ENCODE measurements at regions not wholly inside any gene's neighbourhood (a gene's known extent, or its start where the extent isn't known, plus 50 kb on each side); places are given as distances from the start of the nearest gene placed in this dataset.
"Not testable (repeated sequence)": the region's sequence is repeated elsewhere in the genome, so short reads cannot be mapped to it uniquely, and the experiment has no call there.

DNA sequence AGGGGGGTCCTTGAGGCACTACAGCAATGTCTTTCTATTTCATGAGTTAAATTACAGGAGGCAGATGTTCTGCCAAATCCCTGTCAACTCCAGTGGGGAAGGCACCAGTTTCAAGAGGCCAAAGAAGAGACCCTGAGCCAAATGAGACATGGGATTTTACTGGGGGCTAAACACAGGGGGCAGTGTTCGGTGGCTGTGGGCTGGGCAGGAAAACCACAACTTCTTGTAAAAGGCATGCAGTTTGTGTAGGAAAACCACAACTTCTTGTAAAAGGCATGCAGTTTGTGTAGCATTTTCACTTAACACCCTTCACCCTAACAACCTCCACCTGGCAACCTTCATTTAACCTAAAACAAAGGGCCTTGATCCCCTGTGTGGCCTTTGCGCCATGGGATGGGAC, 61.0 kb downstream of the POLR2M start:
- DNase-seq (ENCODE audit: low spot score) = no peak

DNA sequence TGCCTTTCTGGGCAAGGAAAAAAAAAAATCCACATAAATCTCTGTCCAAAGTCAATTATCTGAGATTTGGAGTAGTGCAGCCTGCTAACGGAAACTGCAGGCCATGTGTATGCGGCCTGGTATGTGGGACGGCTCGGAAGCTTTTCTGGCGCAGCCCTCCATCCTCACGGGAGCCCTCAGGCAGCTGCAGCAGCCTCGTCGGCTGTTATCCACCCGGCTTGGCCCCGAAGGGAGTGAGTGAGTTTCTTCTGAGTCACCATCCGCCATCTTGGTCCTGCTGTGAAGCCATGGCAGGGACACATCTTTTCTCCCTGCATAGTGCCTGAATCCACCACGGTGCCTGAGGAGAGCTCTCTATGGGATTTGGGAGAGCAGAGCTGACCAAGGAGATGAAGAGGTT, 62.8 kb downstream of the POLR2M start:
- DNase-seq (ENCODE audit: low spot score) = no peak

DNA sequence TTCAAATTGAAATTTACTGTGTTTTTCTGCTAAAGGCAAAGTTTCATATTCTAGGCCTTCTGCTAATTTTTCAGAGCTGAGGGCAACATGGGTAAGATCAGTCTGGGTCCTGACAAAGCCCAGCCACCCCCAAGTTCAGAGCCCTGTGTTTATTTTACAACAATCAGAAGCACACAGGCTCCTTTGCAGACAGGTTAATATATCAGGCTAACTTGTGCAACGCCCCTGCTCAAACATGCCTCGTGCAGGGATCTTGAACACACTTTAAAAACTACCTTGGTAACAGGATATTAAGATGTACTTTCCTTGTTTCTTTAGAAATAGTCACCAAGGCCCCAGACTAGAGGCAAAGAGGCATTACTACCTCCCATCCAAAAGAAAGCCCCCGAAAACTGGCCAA, 64.0 kb downstream of the POLR2M start:
- DNase-seq (ENCODE audit: low spot score) = no peak

DNA sequence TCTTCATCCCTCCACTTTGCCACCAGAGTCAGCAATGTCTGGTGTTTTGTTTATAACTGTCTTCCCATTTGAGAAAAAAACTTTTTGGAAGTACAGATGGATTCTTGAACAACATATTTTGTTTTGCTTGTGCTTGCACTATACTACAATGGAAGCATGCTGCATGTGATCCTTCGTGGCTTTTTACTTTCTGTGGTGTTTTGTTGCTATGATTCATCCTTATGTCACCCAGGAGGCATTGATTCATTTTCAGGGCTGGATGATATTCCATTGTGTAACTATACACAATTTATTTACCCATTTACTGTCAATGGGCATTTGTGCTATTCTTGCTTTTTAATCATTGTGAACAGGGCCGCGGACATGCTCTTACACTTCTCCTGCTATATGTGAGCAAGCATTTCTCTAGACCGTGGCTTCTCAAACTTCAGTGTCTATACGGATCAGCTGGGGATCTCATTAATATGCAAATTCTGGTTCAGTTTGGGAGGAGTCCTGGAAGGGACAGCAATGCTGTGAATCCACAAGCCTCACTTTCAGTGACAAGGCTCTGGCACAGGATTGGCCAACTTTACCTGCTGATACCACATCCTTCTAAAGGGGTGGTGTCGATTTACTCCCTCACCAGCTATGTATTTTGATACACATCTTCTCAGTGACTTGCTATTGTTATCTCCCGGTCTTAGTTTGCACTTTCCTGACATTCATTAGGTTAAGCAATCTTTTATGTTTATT, 65.9 kb downstream of the POLR2M start:
- no peak for DNase-seq (ENCODE audit: low spot score)

DNA sequence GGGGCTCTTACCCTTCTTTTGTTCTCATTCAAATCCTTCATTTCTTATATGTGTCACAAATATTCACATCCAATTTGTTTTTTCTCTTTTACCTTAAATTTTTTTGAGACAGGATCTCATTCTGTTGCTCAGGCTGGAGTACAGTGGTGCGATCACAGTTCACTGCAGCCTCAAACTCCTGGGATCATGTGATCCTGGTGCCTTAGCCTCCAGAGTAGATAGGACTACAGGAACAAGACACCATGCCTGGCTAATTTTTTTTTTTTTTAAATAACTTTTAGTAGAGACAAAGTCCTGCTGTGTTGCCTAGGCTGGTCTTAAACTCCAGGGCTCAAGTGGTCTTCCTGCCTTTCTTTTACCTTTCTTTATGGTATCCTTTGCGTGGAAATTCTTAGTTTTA, 66.5 kb downstream of the POLR2M start:
- no peak for DNase-seq (ENCODE audit: low spot score)

DNA sequence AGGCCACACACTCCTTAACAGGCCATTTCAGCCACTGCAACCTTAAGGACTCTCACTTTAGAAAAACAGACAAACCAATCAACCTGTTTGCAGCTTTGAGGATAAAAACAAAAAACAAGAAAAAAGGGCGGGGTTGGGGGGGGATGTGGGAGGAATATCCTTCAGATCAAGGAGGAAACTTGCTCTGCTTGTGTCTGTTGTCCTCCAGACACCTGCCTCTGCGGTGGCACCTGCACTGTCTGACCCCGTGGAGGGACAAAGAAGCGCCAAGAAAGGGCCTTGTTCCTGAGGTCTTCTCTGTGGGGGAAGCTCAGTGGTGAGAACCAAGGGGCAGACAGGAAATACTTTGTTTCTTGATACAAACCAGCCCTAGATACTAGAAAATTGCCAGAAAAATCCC, 70.5 kb downstream of the POLR2M start:
- DNase-seq (ENCODE audit: low spot score) = no peak

DNA sequence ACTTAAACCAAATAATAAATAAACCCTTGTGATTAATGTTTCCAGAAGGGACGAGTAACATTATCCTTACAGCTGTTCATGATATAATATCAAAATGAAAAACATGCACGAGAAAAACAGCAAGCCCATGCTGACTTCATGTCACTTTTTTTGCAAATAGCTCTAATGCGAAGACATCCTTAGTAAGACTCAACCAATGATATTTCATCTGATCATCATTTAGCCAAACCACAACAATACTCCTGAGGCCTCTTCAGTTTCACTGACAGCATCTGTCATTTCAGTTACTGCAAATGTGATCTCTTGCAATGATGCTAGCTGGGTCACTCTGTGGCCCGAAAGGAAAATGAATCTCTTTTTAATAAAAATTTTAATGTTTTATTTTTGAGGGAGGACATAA, 74.0 kb downstream of the POLR2M start:
- no peak for DNase-seq (ENCODE audit: low spot score)

DNA sequence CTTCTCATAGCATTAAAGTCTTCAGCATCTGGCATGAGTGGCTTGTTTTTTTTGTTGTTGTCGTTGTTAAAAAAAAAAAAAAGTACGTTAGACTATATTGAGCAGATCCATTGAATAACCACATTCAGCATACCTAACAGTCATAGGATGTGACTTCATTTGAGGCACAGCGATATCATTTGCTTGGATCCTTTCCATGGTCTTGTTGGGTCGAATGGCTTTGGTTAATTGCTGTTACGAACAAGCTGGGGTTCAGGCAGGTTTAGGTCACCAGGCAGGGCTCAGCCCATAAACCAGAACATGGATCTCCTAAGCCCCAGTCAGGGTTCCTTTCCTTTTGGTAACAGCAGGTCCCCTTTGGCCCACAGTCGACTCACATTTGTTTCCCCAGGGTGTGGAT, 76.2 kb downstream of the POLR2M start:
- no peak for DNase-seq (ENCODE audit: low spot score)

DNA sequence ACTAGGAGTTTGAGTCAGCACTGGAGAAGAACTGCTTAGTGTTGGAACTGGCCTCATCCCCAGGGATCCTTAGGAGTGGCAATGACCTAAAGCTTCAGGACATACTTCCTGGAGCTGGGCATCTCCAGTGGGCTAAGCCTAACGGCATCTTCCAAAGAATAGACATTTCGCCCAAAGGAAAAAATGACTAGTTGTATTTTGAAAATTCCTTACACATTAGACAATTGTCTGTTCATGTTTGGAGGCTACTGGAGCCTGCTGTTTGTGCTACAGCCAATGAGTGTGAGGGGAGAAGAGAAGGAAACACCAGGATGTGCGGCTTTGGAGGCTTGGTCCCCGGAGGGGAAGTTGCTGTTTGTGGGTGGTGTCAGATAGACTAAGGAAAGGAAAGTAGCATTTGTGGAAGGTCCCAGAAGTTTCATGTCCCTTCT, 77.6 kb downstream of the POLR2M start:
- DNase-seq (ENCODE audit: low spot score) = peak; percentile 17

DNA sequence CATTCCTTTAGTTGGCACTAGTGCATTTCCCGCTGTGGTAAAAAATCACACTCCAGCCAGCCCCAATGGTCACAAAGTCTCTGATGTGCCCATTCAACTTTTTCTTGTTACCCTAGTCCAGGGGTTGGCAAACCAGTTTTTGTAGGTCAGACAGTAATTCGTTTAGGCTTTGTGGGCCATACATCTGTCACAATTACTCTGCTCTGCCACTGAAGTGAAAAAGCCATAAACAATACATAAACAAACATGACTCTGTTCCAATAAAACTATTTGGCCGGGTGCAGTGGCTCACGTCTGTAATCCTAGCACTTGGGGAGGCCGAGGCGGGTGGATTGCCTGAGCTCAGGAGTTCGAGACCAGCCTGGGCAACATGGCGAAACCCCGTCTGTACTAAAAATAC, 78.5 kb downstream of the POLR2M start:
- DNase-seq (ENCODE audit: low spot score) = no peak

DNA sequence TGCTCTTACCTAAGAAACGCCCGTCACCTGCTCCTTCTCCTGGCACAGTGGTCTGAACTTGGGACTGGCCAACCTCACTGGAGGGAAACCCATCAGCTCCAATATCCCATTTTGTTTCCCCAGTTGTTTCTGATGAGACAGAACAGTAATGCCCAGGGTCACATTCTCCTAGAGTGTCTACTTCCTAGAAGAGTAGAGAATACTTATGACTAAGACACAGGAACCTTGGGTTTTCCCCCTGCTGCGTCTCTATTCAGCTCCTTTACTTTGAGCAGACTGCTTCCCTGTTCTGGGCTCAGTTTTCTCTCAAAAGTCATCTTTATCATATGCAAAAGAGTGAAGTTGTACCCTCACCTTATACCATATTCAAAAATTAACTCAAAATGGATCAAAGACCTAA, 79.4 kb downstream of the POLR2M start:
- DNase-seq (ENCODE audit: low spot score) = no peak

DNA sequence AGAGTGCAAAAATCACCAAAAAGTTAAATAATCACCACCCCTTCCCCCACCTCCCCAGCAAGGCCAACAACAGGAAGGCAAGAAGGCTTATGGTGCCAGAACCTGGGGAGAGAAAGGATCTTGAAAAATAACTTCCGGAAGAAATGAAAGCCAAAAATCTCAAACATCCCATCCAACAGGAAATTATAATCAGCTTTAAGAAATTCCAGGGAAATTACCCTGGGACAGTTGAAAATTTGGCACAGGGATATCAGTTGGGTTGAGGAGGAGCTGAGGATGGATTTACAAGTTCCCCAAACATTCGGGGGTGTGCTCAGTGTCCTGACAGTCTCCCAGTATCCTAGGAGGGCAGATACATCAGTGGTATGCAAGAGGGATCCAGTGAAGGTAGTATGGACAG, 82.7 kb downstream of the POLR2M start:
- DNase-seq (ENCODE audit: low spot score) = no peak

DNA sequence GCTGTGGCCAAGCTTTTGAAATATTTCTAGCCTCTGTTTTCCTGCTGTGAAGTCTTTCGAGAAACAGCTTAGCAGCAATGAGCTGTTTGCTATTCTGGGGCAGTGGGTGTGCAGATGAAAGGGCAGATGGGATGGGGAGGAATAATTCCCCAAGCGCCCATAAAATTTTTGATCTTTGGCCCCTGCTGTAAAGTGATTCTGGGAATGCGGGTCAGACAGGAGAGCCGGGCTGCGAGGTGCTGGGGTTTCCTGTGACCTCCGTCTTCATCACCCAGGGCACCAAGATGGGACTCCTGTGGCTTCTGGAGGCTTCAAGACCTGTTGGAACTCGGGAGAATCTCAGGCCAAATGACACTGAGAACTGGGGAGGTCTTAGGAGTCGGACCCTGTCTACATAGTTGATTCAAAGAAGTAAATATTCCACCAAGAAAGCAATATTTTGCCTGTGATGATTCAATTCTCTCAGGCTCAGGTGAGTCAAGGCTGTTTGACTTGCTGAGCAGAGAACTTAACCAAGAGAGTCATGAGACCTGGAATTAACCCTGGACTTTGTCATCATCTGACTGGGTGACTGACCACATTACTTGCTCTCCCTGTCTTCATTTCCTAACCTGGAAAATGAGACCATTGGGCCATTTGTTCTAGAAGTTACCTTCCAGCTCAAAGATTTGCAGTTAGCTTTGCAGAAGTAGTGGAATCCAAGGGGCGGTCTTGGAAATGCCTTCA, 86.4 kb downstream of the POLR2M start:
- no peak for DNase-seq (ENCODE audit: low spot score)

DNA sequence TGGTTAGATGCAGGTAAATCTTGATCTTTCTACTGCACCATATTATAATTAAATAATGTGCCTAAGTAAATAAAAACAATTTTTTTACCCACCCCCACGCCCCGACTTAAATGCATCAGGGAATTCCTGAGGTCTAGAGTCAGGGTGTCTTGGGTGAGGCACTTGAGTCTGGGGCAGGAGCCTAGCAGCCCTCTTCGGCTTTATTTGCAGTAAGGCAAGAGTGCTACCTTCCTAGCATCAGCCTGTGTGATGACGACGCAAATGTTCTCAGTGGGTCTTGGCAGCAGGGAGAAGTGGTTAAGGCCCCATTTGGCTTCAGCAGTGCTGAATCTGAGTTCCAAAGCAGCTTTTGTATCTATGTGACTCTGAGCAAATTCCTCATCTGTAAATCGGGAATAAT, 88.7 kb downstream of the POLR2M start:
- DNase-seq (ENCODE audit: low spot score) = no peak

DNA sequence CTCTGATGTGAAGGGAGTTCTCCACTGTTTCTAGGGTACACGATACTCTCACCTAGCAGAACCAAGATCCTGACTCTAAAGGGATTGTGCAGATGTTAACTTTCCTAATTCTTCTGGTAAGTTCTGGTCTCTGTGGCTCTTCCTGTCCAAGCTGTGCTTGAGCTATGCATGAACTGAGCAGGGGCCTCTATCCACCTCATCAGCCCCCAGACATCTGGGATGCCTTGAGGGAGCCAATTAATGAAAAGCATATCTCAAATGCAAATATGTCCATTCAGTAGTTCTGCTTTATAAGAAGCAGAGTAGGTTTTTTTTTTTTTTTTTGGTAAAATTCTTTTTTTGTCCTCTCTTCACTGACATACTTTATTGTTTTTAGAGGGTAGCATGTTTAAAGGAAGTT, 89.6 kb downstream of the POLR2M start:
- DNase-seq (ENCODE audit: low spot score) = no peak

DNA sequence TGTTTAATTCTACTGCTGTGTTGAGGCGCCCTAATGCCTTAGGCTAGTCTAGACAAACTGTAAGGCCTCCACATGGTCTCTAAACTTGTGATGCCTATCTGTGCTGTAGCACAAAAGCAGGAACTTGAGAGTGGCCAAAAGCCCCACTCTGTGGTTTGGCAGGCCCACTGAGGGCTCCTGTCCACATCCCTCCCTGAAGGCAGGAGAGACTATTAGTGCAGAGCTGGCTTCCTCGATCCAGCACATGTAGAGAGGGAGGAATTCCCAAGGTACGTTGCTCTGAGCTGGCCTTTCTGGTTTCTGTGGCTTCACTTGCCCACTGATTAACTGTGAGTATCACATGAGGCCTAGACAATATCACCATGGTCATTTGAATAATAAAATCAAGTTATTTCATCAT, 90.6 kb downstream of the POLR2M start:
- DNase-seq (ENCODE audit: low spot score) = no peak

DNA sequence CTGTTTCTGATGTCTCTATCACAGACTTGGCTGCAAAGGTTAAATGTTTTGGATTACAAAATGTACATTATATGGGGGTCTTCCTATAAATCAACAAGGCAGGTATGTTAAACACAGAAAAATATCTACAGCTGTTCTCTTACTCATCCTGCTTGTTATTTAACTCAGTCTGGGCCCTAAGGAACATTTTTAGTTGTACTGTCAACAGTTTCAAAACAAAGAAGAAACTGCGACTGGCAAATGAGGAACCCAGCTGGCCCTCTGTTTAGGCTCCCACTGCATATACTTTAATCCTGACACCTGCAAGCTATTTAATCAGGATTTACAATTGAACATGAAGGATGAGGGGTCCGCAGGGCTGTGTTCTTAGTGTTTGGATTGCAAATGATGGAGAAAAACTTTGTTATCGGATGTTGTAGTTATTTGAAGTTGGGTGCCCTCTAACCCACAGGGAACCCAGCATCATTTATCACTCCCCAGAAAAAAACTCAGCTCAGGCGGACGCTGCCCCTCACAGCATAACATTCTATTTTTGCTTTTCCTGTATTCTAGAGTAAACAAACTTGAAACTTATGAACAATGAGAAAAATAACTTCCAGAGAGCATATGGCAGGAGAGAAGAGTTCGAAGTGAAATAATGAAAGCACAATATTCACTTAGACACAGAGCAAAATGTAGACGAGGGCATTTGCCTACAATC, 91.2 kb downstream of the POLR2M start:
- DNase-seq (ENCODE audit: low spot score) = no peak

DNA sequence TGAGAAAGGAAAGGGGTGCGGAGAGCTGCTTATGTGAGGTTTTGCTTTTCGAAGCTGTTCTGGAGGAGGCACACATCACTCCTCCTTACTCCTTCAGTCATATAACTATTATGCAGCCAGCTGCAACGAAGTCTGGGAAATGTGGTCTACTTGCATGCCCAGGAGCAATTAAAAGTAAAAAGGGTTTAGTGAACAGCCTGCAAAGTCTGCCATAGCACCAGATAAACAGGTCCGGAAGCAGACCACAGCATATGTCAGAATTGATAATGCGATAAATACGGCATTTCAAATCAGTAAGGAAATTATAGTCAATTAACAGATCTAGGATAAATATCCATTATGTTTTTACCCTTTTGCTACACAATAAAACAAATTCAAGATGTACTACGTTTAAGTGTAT, 99.5 kb downstream of the POLR2M start:
- no peak for DNase-seq (ENCODE audit: low spot score)

DNA sequence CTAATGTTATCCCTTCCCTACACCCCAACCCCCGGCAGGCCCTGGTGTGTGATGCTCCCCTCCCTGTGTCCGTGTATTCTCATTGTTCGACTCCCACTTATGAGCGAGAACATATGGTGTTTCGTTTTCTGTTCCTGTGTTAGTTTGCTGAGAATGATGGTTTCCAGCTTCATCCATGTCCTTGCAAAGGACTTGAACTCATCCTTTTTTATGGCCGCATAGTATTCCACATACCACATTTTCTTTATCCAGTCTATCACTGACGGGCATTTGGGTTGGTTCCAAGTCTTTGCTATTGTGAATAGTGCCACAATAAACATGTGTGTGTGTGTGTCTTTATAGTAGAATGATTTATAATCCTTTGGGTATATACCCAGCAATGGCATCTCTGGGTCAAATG, 102.8 kb downstream of the POLR2M start:
- not testable (repeated sequence) for DNase-seq (ENCODE audit: low spot score)

DNA sequence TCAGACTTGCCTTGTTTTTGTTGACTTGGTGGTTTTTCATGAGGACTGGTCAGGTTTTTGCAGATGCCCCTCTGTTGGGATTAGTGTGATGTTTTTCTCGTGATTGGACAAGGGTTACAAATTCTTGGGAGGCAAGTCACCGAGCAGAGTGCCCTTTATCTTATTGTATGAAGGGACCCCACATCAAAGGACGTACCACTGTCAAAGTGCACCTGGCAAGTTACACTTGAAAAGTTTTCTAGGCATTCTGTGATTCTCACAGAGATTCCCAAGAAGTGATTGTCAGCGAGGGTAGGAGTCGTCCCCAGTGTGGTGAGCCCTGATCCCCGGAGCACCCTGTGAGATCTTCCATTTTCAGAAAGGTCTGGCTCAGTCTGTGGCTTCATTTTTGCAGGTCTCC, 110.1 kb downstream of the POLR2M start:
- no peak for DNase-seq (ENCODE audit: low spot score)

DNA sequence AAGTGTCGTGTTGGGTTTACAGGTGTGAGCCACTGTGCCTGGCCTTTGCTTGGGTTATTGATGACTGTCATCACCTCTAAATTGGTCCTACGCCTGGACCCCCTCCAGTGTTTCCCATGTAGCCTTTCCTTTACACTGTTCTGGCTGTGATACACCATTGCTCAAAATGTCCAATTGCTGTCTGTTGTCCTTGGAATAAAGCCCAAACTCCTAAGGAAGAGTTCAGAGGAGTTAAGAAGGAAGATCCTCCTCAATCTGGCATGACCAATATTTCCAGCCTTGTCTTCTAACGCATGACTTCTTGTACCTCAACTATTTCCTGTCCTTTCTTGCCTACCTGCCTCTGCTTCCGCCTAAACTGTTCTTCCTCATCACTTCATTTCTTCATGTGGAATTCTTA, 113.1 kb downstream of the POLR2M start:
- no peak for DNase-seq (ENCODE audit: low spot score)

DNA sequence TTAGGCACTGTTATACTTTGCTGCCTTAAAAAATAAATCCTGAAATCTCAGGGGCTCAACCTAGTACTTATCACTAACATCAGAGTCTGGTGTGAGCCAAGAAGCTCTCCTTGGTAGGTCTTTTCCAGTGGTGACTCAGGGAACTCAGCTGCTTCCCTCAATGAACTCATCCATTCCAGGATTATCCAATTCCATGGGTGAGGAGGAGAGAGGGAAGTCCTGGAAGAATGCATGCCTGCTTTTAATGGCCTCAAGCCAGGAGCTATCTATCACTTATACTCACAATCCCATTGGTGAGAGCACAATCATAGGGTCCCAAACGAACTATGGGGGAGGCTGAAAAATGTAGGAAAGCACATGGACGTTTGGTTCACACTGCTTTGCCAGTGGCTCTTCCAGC, 113.6 kb downstream of the POLR2M start:
- no peak for DNase-seq (ENCODE audit: low spot score)

DNA sequence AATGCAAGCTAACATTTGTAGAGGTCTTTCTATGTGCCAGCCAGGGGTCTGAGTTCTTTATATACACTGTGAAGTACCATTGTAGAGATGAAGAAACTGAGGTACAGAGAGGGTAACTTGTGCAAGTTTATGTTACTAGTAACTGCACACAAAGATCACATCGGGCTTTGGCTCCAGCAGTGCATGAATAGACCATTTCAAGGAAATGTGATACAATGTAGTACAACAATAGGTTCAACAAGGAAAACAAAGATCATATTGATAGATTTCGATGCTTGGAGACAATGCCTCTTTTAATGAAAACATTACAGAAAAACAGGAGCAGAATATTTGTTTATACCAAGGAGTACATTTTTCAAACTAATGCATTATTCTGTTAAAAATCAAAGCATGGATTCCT, 115.3 kb downstream of the POLR2M start:
- peak; percentile 78 for DNase-seq (ENCODE audit: low spot score)

Data from Ammon's horn (tissue), 1 donor.